ENCODE measurements at regions not wholly inside any gene's neighbourhood (a gene's known extent, or its start where the extent isn't known, plus 50 kb on each side); places are given as distances from the start of the nearest gene placed in this dataset.
"Not testable (repeated sequence)": the region's sequence is repeated elsewhere in the genome, so short reads cannot be mapped to it uniquely, and the experiment has no call there.

- Histone ChIP-seq H3K9ac (ENCODE audit: low read depth, low read length) (no peak overlapping the region), H4K20me1 (ENCODE audit: insufficient read depth, low read length) (no peaks in the 10 kb centered on the region), H3K4me2 (ENCODE audit: insufficient read depth, low read length) (no peak overlapping the region), H3K79me2 (ENCODE audit: insufficient read depth, low read length) (no peaks in the 10 kb centered on the region), H3K27ac (ENCODE audit: low read length) (no peak overlapping the region), H3K27me3 (ENCODE audit: insufficient read depth, low read length, poor library complexity) (no peaks in the 10 kb centered on the region), H3K4me1 (ENCODE audit: insufficient read depth, low read length) (no peaks in the 10 kb centered on the region), H3K4me3 (ENCODE audit: low read depth in 1 of 2, low read length in 2 of 2) (no peak overlapping the region), H2AFZ (ENCODE audit: low read depth, low read length) (no peak overlapping the region), H3K36me3 (ENCODE audit: insufficient read depth, low read length) (no peaks in the 10 kb centered on the region), H3K9me3 (ENCODE audit: insufficient read depth, low read length, severe bottlenecking) (no peaks in the 10 kb centered on the region)
- TF ChIP-seq EZH2 (IDR thresholded peaks at IDR 0.05; ENCODE audit: borderline replicate concordance, low read depth, low read length, severe bottlenecking) = no peak
- no peak for TF ChIP-seq CTCF (IDR thresholded peaks at IDR 0.05; ENCODE audit: borderline replicate concordance, extremely low read depth, low read length, poor library complexity, severe bottlenecking)
- no peak for ATAC-seq (ENCODE audit: insufficient read depth, low read depth)
- DNase-seq = no peak
Measured at GRCh38 chr7:34357068-34357467, 300.9 kb upstream of the NPSR1 start.

- H3K4me2 ChIP-seq (ENCODE audit: insufficient read depth, low read length) = no peak overlapping the region
- H3K9ac ChIP-seq (ENCODE audit: low read depth, low read length) = no peak overlapping the region
- no peak for TF ChIP-seq CTCF (IDR thresholded peaks at IDR 0.05; ENCODE audit: borderline replicate concordance, extremely low read depth, low read length, poor library complexity, severe bottlenecking)
- TF ChIP-seq EZH2 (IDR thresholded peaks at IDR 0.05; ENCODE audit: borderline replicate concordance, low read depth, low read length, severe bottlenecking) = no peak
- DNase-seq = no peak
- no peaks in the 10 kb centered on the region for H4K20me1 ChIP-seq (ENCODE audit: insufficient read depth, low read length)
- no peaks in the 10 kb centered on the region for H3K9me3 ChIP-seq (ENCODE audit: insufficient read depth, low read length, severe bottlenecking)
- no peak for ATAC-seq (ENCODE audit: insufficient read depth, low read depth)
- H3K4me3 ChIP-seq (ENCODE audit: low read depth in 1 of 2, low read length in 2 of 2) = no peak overlapping the region
- no peaks in the 10 kb centered on the region for H3K36me3 ChIP-seq (ENCODE audit: insufficient read depth, low read length)
- H3K79me2 ChIP-seq (ENCODE audit: insufficient read depth, low read length) = no peaks in the 10 kb centered on the region
- no peaks in the 10 kb centered on the region for H3K4me1 ChIP-seq (ENCODE audit: insufficient read depth, low read length)
- H2AFZ ChIP-seq (ENCODE audit: low read depth, low read length) = no peak overlapping the region
- no peak overlapping the region for H3K27ac ChIP-seq (ENCODE audit: low read length)
- no peaks in the 10 kb centered on the region for H3K27me3 ChIP-seq (ENCODE audit: insufficient read depth, low read length, poor library complexity)
Measured at GRCh38 chr7:34357946-34358345, 300.1 kb upstream of the NPSR1 start.

- ATAC-seq (ENCODE audit: insufficient read depth, low read depth); H3K27ac ChIP-seq (ENCODE audit: low read length); DNase-seq; H3K4me3 ChIP-seq (ENCODE audit: low read depth in 1 of 2, low read length in 2 of 2); H3K36me3 ChIP-seq (ENCODE audit: insufficient read depth, low read length); H2AFZ ChIP-seq (ENCODE audit: low read depth, low read length); H3K27me3 ChIP-seq (ENCODE audit: insufficient read depth, low read length, poor library complexity); H3K4me2 ChIP-seq (ENCODE audit: insufficient read depth, low read length); H3K9ac ChIP-seq (ENCODE audit: low read depth, low read length); H3K9me3 ChIP-seq (ENCODE audit: insufficient read depth, low read length, severe bottlenecking); H3K4me1 ChIP-seq (ENCODE audit: insufficient read depth, low read length); H3K79me2 ChIP-seq (ENCODE audit: insufficient read depth, low read length); H4K20me1 ChIP-seq (ENCODE audit: insufficient read depth, low read length): not testable (repeated sequence)
Measured at GRCh38 chr7:34358578-34358977, 299.4 kb upstream of the NPSR1 start.

- no peak overlapping the region for H3K27ac ChIP-seq (ENCODE audit: low read length)
- TF ChIP-seq EZH2 (IDR thresholded peaks at IDR 0.05; ENCODE audit: borderline replicate concordance, low read depth, low read length, severe bottlenecking) = no peak
- H3K27me3 ChIP-seq (ENCODE audit: insufficient read depth, low read length, poor library complexity) = no peaks in the 10 kb centered on the region
- no peaks in the 10 kb centered on the region for H3K9me3 ChIP-seq (ENCODE audit: insufficient read depth, low read length, severe bottlenecking)
- no peaks in the 10 kb centered on the region for H3K79me2 ChIP-seq (ENCODE audit: insufficient read depth, low read length)
- no peaks in the 10 kb centered on the region for H3K4me1 ChIP-seq (ENCODE audit: insufficient read depth, low read length)
- no peak overlapping the region for H3K4me2 ChIP-seq (ENCODE audit: insufficient read depth, low read length)
- DNase-seq (no peak), ATAC-seq (ENCODE audit: insufficient read depth, low read depth) (no peak)
- H3K4me3 ChIP-seq (ENCODE audit: low read depth in 1 of 2, low read length in 2 of 2) = no peak overlapping the region
- no peak overlapping the region for H3K9ac ChIP-seq (ENCODE audit: low read depth, low read length)
- no peaks in the 10 kb centered on the region for H3K36me3 ChIP-seq (ENCODE audit: insufficient read depth, low read length)
- H2AFZ ChIP-seq (ENCODE audit: low read depth, low read length) = no peak overlapping the region
- H4K20me1 ChIP-seq (ENCODE audit: insufficient read depth, low read length) = no peaks in the 10 kb centered on the region
Measured at GRCh38 chr7:34361663-34362250, 296.3 kb upstream of the NPSR1 start.

Measured in DND-41 (cell line).